NB4 (cell line): ENCODE measurements at regions not wholly inside any gene's neighbourhood (a gene's known extent, or its start where the extent isn't known, plus 50 kb on each side); places are given as distances from the start of the nearest gene placed in this dataset.

Experiments
- DNase-seq: peaks from one replicate; pipeline ENCODE4 v3.0.0; 2010; ENCODE audit warnings: low read depth
- H3K4me3 ChIP-seq: one replicate; pipeline ENCODE4 v1.5.1; 2011; ENCODE audit warnings: mild to moderate bottlenecking, low read depth, low read length, moderate library complexity
- CTCF ChIP-seq: IDR thresholded peaks from one replicate; pipeline ENCODE4 v1.5.1; 2012; ENCODE audit warnings: low read depth, low read length
- MAX ChIP-seq: IDR thresholded peaks from 2 replicates; pipeline ENCODE4 v1.6.1; 2011; ENCODE audit warnings: low read depth, low read length
- MYC ChIP-seq: IDR thresholded peaks from 2 replicates; pipeline ENCODE4 v1.6.1; 2011; ENCODE audit warnings: low read depth, low read length
- POLR2A ChIP-seq: IDR thresholded peaks from 2 replicates; pipeline ENCODE4 v1.6.1; 2011; ENCODE audit warnings: mild to moderate bottlenecking; ENCODE audit not compliant: insufficient read length; ENCODE audit errors: extremely low read depth

GRCh38 chr20:56788041-56788670 lies 159.1 kb downstream of the TFAP2C start:
- TF ChIP-seq CTCF, result no peak
- TF ChIP-seq MYC, result 0 out of 2 replicates have a peak, but pooled peaks have one; percentile 8
- 0 out of 2 replicates have a peak, but pooled peaks have one; percentile 9 for TF ChIP-seq MAX
- no peak for TF ChIP-seq POLR2A
- DNase-seq, result peak; percentile 84
- H3K4me3 ChIP-seq, result no peak overlapping the region

GRCh38 chr20:56788671-56789610 lies 159.8 kb downstream of the TFAP2C start:
- no peak for DNase-seq
- TF ChIP-seq CTCF (no peak), MYC (no peak), MAX (no peak), POLR2A (no peak)

GRCh38 chr20:56793916-56794315 lies 164.8 kb downstream of the TFAP2C start:
- no peak for DNase-seq
- no peak overlapping the region for H3K4me3 ChIP-seq
- TF ChIP-seq MAX (no peak), CTCF (no peak), POLR2A (no peak), MYC (no peak)

More at GRCh38 chr20:56788671-56789610, 159.8 kb downstream of the TFAP2C start:
- no peak overlapping the region for H3K4me3 ChIP-seq

- TF ChIP-seq CTCF (no peak), MYC (no peak), MAX (no peak), POLR2A (no peak)
- no peak overlapping the region for H3K4me3 ChIP-seq
- no peak for DNase-seq
These were observed 166.4 kb downstream of the TFAP2C start for GRCh38 chr20:56795492-56795891.

GRCh38 chr20:56796345-56796744 lies 167.2 kb downstream of the TFAP2C start:
- TF ChIP-seq POLR2A (no peak), MYC (no peak), CTCF (no peak), MAX (no peak)
- DNase-seq, result peak; percentile 83
- H3K4me3 ChIP-seq, result no peak overlapping the region
